HEK293 (cell line): ENCODE measurements at regions not wholly inside any gene's neighbourhood (a gene's known extent, or its start where the extent isn't known, plus 50 kb on each side); places are given as distances from the start of the nearest gene placed in this dataset.

Source experiments
- ATF2 ChIP-seq: fragments of 450-650 bp; formaldehyde crosslinking; IDR thresholded peaks from 2 replicates; pipeline ENCODE4 v1.5.1; 2016; ENCODE audit warnings: missing biosample characterization, missing genetic modification characterization, low read depth
- KLF17 ChIP-seq: fragments of 450-650 bp; formaldehyde crosslinking; IDR thresholded peaks from 2 replicates; pipeline ENCODE4 v1.5.1; 2016; ENCODE audit warnings: missing biosample characterization, missing genetic modification characterization
- PRDM1 ChIP-seq: fragments of 450-650 bp; formaldehyde crosslinking; IDR thresholded peaks from 2 replicates; pipeline ENCODE4; 2016; ENCODE audit warnings: missing biosample characterization, missing genetic modification characterization
- ZNF23 ChIP-seq: fragments of 450-650 bp; formaldehyde crosslinking; IDR thresholded peaks from 2 replicates; pipeline ENCODE4 v1.5.1; 2016; ENCODE audit warnings: missing biosample characterization, missing genetic modification characterization, borderline replicate concordance
- ZNF423 ChIP-seq: fragments of 450-650 bp; formaldehyde crosslinking; IDR thresholded peaks from 2 replicates; pipeline ENCODE4 v1.5.1; 2016; ENCODE audit warnings: missing biosample characterization, missing genetic modification characterization
- ZNF48 ChIP-seq: fragments of 450-650 bp; formaldehyde crosslinking; IDR thresholded peaks from 2 replicates; pipeline ENCODE4 v1.5.1; 2016; ENCODE audit warnings: missing biosample characterization, missing genetic modification characterization
- ZNF530 ChIP-seq: fragments of 450-650 bp; formaldehyde crosslinking; IDR thresholded peaks from 2 replicates; pipeline ENCODE4 v1.5.1; 2016; ENCODE audit warnings: low read depth, missing biosample characterization, missing genetic modification characterization
- ZNF670 ChIP-seq: fragments of 450-650 bp; formaldehyde crosslinking; IDR thresholded peaks from 2 replicates; pipeline ENCODE4 v1.5.1; 2016; ENCODE audit warnings: missing biosample characterization, missing genetic modification characterization, low read depth

- no peak for TF ChIP-seq ZNF23
- no peak for TF ChIP-seq PRDM1 (tag by site-specific recombination)
- no peak for TF ChIP-seq KLF17
- TF ChIP-seq ZNF48: no peak
- TF ChIP-seq ATF2 (tag by site-specific recombination): no peak
- no peak for TF ChIP-seq ZNF530 (tag by site-specific recombination)
- TF ChIP-seq ZNF423: no peak
- TF ChIP-seq ZNF670: no peak
These were observed 294.1 kb upstream of the LARGE1 start for GRCh38 chr22:34214372-34214771.
